ENCODE measurements at regions not wholly inside any gene's neighbourhood (a gene's known extent, or its start where the extent isn't known, plus 50 kb on each side); places are given as distances from the start of the nearest gene placed in this dataset.
"Not testable (repeated sequence)": the region's sequence is repeated elsewhere in the genome, so short reads cannot be mapped to it uniquely, and the experiment has no call there.

GRCh38 chr9:62869061-62869460 is 1679.2 kb downstream of the SPATA31A7 start:
- not testable (repeated sequence) for TF ChIP-seq ZNF384 (IDR thresholded peaks at IDR 0.05); FOXK2 (IDR thresholded peaks at IDR 0.05); SP1 (IDR thresholded peaks at IDR 0.05); TARDBP (IDR thresholded peaks at IDR 0.05); HDGF (IDR thresholded peaks at IDR 0.05; ENCODE audit: borderline replicate concordance); FOXM1 (IDR thresholded peaks at IDR 0.05; ENCODE audit: borderline replicate concordance); FOXA1 (IDR thresholded peaks at IDR 0.05); NFRKB (IDR thresholded peaks at IDR 0.05); SUZ12 (IDR thresholded peaks at IDR 0.05); ELF4 (IDR thresholded peaks at IDR 0.05); CTBP1 (IDR thresholded peaks at IDR 0.05; ENCODE audit: borderline replicate concordance); L3MBTL2 (conservative IDR thresholded peaks at IDR 0.05)
- TF ChIP-seq, protein P1, sequence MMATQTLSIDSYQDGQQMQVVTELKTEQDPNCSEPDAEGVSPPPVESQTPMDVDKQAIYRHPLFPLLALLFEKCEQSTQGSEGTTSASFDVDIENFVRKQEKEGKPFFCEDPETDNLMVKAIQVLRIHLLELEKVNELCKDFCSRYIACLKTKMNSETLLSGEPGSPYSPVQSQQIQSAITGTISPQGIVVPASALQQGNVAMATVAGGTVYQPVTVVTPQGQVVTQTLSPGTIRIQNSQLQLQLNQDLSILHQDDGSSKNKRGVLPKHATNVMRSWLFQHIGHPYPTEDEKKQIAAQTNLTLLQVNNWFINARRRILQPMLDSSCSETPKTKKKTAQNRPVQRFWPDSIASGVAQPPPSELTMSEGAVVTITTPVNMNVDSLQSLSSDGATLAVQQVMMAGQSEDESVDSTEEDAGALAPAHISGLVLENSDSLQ (IDR thresholded peaks at IDR 0.05) = not testable (repeated sequence)
